ENCODE measurements at regions not wholly inside any gene's neighbourhood (a gene's known extent, or its start where the extent isn't known, plus 50 kb on each side); places are given as distances from the start of the nearest gene placed in this dataset.

DNA sequence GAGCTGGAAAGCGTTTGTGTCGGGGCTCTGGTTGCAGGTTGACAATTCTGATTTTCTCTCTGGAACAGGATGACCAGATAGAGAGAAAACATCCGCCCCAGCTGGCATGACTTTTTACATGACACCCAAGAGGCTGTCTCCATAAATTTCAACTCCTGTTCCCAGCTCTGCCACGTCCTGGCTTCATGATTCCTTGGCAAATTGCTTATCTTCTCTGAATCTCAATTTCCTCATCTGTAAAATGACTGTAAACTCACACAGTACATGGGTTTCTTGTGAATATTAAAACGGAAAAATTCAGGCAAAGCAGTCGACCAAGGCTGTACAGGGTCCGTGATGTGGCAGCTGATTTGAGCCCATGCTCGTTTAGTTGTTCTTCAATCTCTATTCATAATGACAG is 572.7 kb downstream of the AJAP1 start:
- ATAC-seq (ENCODE audit: insufficient read depth, low read depth), result no peak
- peaks cover 11% of the 10 kb centered on the region for H3K27me3 ChIP-seq (ENCODE audit: insufficient read depth, low read length, poor library complexity)

DNA sequence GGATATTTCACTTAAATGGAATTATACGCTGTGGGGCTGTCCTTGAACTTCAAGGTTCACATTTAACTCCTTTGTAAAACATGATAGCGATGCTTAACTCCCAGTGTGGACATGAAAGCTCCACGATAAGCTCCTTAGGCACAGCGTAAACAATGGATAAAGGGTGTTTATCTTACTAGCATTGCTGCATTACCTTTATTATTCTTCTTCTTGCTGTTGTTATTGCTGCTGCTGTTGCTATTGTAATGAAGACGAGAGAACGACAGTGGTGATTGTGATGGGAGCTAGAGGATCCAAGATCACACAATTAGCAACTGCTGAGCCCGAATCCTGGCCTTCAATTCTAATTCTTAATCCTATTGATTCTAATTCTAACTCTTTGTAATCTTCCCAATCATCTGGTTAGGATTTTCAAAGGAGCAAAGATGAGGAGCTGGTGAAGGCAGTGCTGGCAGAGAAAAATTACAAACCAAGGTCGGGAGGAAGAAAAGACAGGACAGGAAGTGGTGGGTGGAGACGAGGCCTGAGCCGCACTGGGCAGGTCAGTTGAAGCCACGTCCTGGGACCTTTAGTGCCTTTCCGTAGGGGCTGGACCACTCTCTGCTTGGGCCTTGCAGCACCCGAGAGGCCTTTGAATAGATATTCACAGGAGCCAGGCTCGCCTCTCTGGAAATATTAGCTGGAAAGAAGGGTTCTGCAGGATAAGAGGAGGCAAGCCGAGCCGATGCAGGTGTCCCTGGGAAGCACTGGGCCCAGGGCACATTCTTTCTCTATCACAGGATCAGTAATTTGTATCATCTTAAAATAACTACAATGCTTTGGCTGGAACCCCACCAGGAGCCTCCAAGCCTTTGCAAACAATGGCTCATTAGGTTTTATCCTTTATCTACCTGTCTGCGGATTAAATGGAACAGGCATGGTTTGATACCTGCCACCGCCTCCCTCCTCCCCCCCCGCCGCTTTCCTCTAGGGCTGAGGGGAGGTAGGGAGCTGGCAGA is 571.6 kb downstream of the AJAP1 start:
- no peak overlapping the region for H3K9ac ChIP-seq (ENCODE audit: low read depth, low read length)
- no peak for DNase-seq
- H3K27ac ChIP-seq (ENCODE audit: low read length), result no peak overlapping the region
- H3K9me3 ChIP-seq (ENCODE audit: insufficient read depth, low read length, severe bottlenecking), result no peaks in the 10 kb centered on the region
- H3K27me3 ChIP-seq (ENCODE audit: insufficient read depth, low read length, poor library complexity), result peaks cover 11% of the 10 kb centered on the region
- H3K4me2 ChIP-seq (ENCODE audit: insufficient read depth, low read length), result no peak overlapping the region
- no peaks in the 10 kb centered on the region for H3K79me2 ChIP-seq (ENCODE audit: insufficient read depth, low read length)
- no peaks in the 10 kb centered on the region for H3K4me1 ChIP-seq (ENCODE audit: insufficient read depth, low read length)
- H3K36me3 ChIP-seq (ENCODE audit: insufficient read depth, low read length), result no peaks in the 10 kb centered on the region
- H4K20me1 ChIP-seq (ENCODE audit: insufficient read depth, low read length), result no peaks in the 10 kb centered on the region
- ATAC-seq (ENCODE audit: insufficient read depth, low read depth), result no peak
- H2AFZ ChIP-seq (ENCODE audit: low read depth, low read length), result no peak overlapping the region
- H3K4me3 ChIP-seq (ENCODE audit: low read depth in 1 of 2, low read length in 2 of 2), result no peak overlapping the region
- no peak for TF ChIP-seq EZH2 (IDR thresholded peaks at IDR 0.05; ENCODE audit: borderline replicate concordance, low read depth, low read length, severe bottlenecking)
- TF ChIP-seq, protein P1, sequence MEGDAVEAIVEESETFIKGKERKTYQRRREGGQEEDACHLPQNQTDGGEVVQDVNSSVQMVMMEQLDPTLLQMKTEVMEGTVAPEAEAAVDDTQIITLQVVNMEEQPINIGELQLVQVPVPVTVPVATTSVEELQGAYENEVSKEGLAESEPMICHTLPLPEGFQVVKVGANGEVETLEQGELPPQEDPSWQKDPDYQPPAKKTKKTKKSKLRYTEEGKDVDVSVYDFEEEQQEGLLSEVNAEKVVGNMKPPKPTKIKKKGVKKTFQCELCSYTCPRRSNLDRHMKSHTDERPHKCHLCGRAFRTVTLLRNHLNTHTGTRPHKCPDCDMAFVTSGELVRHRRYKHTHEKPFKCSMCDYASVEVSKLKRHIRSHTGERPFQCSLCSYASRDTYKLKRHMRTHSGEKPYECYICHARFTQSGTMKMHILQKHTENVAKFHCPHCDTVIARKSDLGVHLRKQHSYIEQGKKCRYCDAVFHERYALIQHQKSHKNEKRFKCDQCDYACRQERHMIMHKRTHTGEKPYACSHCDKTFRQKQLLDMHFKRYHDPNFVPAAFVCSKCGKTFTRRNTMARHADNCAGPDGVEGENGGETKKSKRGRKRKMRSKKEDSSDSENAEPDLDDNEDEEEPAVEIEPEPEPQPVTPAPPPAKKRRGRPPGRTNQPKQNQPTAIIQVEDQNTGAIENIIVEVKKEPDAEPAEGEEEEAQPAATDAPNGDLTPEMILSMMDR (IDR thresholded peaks at IDR 0.05; ENCODE audit: borderline replicate concordance, extremely low read depth, low read length, poor library complexity, severe bottlenecking), result no peak

More for the DNA sequence above, 572.7 kb downstream of the AJAP1 start:
- no peaks in the 10 kb centered on the region for H3K79me2 ChIP-seq (ENCODE audit: insufficient read depth, low read length)
- DNase-seq, result no peak
- no peak overlapping the region for H3K9ac ChIP-seq (ENCODE audit: low read depth, low read length)
- H2AFZ ChIP-seq (ENCODE audit: low read depth, low read length), result no peak overlapping the region
- H3K4me1 ChIP-seq (ENCODE audit: insufficient read depth, low read length), result no peaks in the 10 kb centered on the region
- H3K27ac ChIP-seq (ENCODE audit: low read length), result no peak overlapping the region
- no peak overlapping the region for H3K4me3 ChIP-seq (ENCODE audit: low read depth in 1 of 2, low read length in 2 of 2)
- no peaks in the 10 kb centered on the region for H3K9me3 ChIP-seq (ENCODE audit: insufficient read depth, low read length, severe bottlenecking)
- TF ChIP-seq, protein P1 (IDR thresholded peaks at IDR 0.05; ENCODE audit: borderline replicate concordance, extremely low read depth, low read length, poor library complexity, severe bottlenecking), result no peak
- TF ChIP-seq EZH2 (IDR thresholded peaks at IDR 0.05; ENCODE audit: borderline replicate concordance, low read depth, low read length, severe bottlenecking), result no peak
- no peaks in the 10 kb centered on the region for H3K36me3 ChIP-seq (ENCODE audit: insufficient read depth, low read length)
- H3K4me2 ChIP-seq (ENCODE audit: insufficient read depth, low read length), result no peak overlapping the region
- no peaks in the 10 kb centered on the region for H4K20me1 ChIP-seq (ENCODE audit: insufficient read depth, low read length)

DNA sequence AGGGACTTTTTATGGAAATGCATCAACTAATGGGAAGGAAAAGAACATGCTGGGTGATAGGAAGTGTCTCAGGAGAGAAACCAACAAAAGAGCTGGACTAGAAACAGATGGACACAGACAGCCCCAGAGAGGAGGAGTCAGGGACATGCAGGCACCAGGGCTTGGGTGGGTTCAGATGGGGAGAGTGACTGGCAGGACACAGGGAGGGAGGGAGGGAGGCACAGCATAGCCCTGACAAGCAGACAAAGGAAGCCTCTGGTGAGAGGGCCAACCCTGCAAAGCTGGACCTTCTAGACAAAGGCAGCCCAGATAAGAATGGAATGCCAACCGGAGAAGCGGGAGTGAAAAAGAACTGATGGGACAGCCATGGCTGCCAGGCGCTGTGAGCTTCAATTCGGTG is 568.8 kb downstream of the AJAP1 start:
- TF ChIP-seq EZH2 (IDR thresholded peaks at IDR 0.05; ENCODE audit: borderline replicate concordance, low read depth, low read length, severe bottlenecking), result no peak
- TF ChIP-seq, protein P1 (IDR thresholded peaks at IDR 0.05; ENCODE audit: borderline replicate concordance, extremely low read depth, low read length, poor library complexity, severe bottlenecking), result no peak
- H3K27ac ChIP-seq (ENCODE audit: low read length), result no peak overlapping the region
- no peaks in the 10 kb centered on the region for H3K27me3 ChIP-seq (ENCODE audit: insufficient read depth, low read length, poor library complexity)
- no peaks in the 10 kb centered on the region for H3K9me3 ChIP-seq (ENCODE audit: insufficient read depth, low read length, severe bottlenecking)
- no peak overlapping the region for H3K9ac ChIP-seq (ENCODE audit: low read depth, low read length)
- ATAC-seq (ENCODE audit: insufficient read depth, low read depth), result no peak
- no peak overlapping the region for H3K4me2 ChIP-seq (ENCODE audit: insufficient read depth, low read length)
- H3K79me2 ChIP-seq (ENCODE audit: insufficient read depth, low read length), result no peaks in the 10 kb centered on the region
- no peaks in the 10 kb centered on the region for H3K36me3 ChIP-seq (ENCODE audit: insufficient read depth, low read length)
- H3K4me3 ChIP-seq (ENCODE audit: low read depth in 1 of 2, low read length in 2 of 2), result no peak overlapping the region
- no peaks in the 10 kb centered on the region for H3K4me1 ChIP-seq (ENCODE audit: insufficient read depth, low read length)
- no peaks in the 10 kb centered on the region for H4K20me1 ChIP-seq (ENCODE audit: insufficient read depth, low read length)
- DNase-seq, result no peak
- no peak overlapping the region for H2AFZ ChIP-seq (ENCODE audit: low read depth, low read length)
